HepG2 (cell line): ENCODE measurements at regions not wholly inside any gene's neighbourhood (a gene's known extent, or its start where the extent isn't known, plus 50 kb on each side); places are given as distances from the start of the nearest gene placed in this dataset.

Source experiments
- AKNA ChIP-seq: sonication (generic); formaldehyde crosslinking; IDR thresholded peaks from 2 replicates; pipeline ENCODE4 v1.4.0; 2020; ENCODE audit warnings: missing genetic modification reagents, borderline replicate concordance
- ATF2 ChIP-seq: sonication (generic); formaldehyde crosslinking; IDR thresholded peaks from 2 replicates; pipeline ENCODE4 v1.4.0; 2020; ENCODE audit warnings: missing genetic modification reagents
- CEBPB ChIP-seq: IDR thresholded peaks from 2 replicates; pipeline ENCODE4 v1.6.1; 2011; ENCODE audit warnings: low read depth, low read length, improper control_type of control experiment, borderline replicate concordance
- CSRNP1 ChIP-seq: sonication (generic); formaldehyde crosslinking; IDR thresholded peaks from 2 replicates; pipeline ENCODE4 v1.8.1; 2023; ENCODE audit warnings: mild to moderate bottlenecking, missing genetic modification reagents
- ELF4 ChIP-seq: sonication (generic); formaldehyde crosslinking; IDR thresholded peaks from 2 replicates; pipeline ENCODE4 v1.5.0; 2020; ENCODE audit warnings: missing genetic modification reagents, mild to moderate bottlenecking, moderate library complexity, borderline replicate concordance
- ETS1 ChIP-seq: sonication (generic); formaldehyde crosslinking; IDR thresholded peaks from 2 replicates; pipeline ENCODE4 v1.4.0; 2020; ENCODE audit warnings: missing genetic modification reagents
- GATAD2A ChIP-seq: IDR thresholded peaks from 2 replicates; pipeline ENCODE4 v1.6.1; 2016
- GMEB2 ChIP-seq: IDR thresholded peaks from 2 replicates; pipeline ENCODE4 v1.6.1; 2016; ENCODE audit warnings: missing biosample characterization, missing genetic modification reagents, low read depth
- HNF1B ChIP-seq: sonication (generic); formaldehyde crosslinking; IDR thresholded peaks from 2 replicates; pipeline ENCODE4 v1.5.1; 2020; ENCODE audit warnings: mild to moderate bottlenecking, moderate library complexity, missing genetic modification reagents
- KLF6 ChIP-seq: IDR thresholded peaks from 2 replicates; pipeline ENCODE4 v1.8.0; 2016; ENCODE audit warnings: missing biosample characterization, missing genetic modification reagents
- PCBP1 ChIP-seq: fragments of 200-400 bp; formaldehyde crosslinking; IDR thresholded peaks from 2 replicates; pipeline ENCODE4 v1.6.1; 2017; ENCODE audit warnings: mild to moderate bottlenecking, low read depth, low read length, borderline replicate concordance
- SALL1 ChIP-seq: sonication (generic); formaldehyde crosslinking; IDR thresholded peaks from 2 replicates; pipeline ENCODE4 v1.8.0; 2022; ENCODE audit warnings: mild to moderate bottlenecking, missing genetic modification reagents
- ZBTB34 ChIP-seq: sonication (generic); formaldehyde crosslinking; IDR thresholded peaks from 2 replicates; pipeline ENCODE4 v1.8.0; 2022; ENCODE audit warnings: mild to moderate bottlenecking, missing genetic modification reagents
- ZNF335 ChIP-seq: sonication (generic); formaldehyde crosslinking; IDR thresholded peaks from 2 replicates; pipeline ENCODE4 v1.4.0; 2020; ENCODE audit warnings: missing genetic modification reagents
- ZNF75D ChIP-seq: sonication (generic); formaldehyde crosslinking; IDR thresholded peaks from 2 replicates; pipeline ENCODE4 v1.8.1; 2023; ENCODE audit warnings: missing genetic modification reagents, mild to moderate bottlenecking, borderline replicate concordance

GRCh38 chr15:93321881-93322282 is 232.9 kb upstream of the RGMA start (continued):
- TF ChIP-seq GATAD2A: no peak
- peak; percentile 46; the same call in 1 of the 2 replicates for TF ChIP-seq ZNF335
- TF ChIP-seq PCBP1: no peak
- no peak for TF ChIP-seq AKNA (CRISPR knock-in tag)
- TF ChIP-seq ELF4: no peak
- TF ChIP-seq CEBPB: no peak
- TF ChIP-seq CSRNP1 (CRISPR knock-in tag): 0 out of 2 replicates have a peak, but pooled peaks have one; percentile 45
- TF ChIP-seq SALL1 (CRISPR knock-in tag): peak; percentile 70
- no peak; the same call in 1 of the 2 replicates for TF ChIP-seq ZBTB34 (CRISPR knock-in tag)
- TF ChIP-seq ATF2 (CRISPR knock-in tag): no peak
- peak; percentile 47; the same call in 1 of the 2 replicates for TF ChIP-seq HNF1B
- no peak for TF ChIP-seq KLF6 (CRISPR knock-in tag)
- TF ChIP-seq GMEB2: no peak
- TF ChIP-seq ETS1 (CRISPR knock-in tag): no peak
- no peak for TF ChIP-seq ZNF75D
